Prostate gland (tissue), 2 donors: ENCODE measurements at regions not wholly inside any gene's neighbourhood (a gene's known extent, or its start where the extent isn't known, plus 50 kb on each side); places are given as distances from the start of the nearest gene placed in this dataset.
"Not testable (repeated sequence)": the region's sequence is repeated elsewhere in the genome, so short reads cannot be mapped to it uniquely, and the experiment has no call there.

ENCODE experiments used
- DNase-seq: peaks from one replicate; pipeline ENCODE4 v3.0.0-alpha.2; 2019; ENCODE audit warnings: low spot score
- H3K27ac ChIP-seq, 2 donors: fragments of 200-600 bp; sonication (generic); 2 replicates each; pipeline ENCODE4 v1.5.1; 2017 to 2019
- H3K27me3 ChIP-seq: fragments of 200-600 bp; sonication (generic); replicated peaks from 2 replicates; pipeline ENCODE4 v1.5.1; 2019; ENCODE audit not compliant: insufficient read depth
- H3K36me3 ChIP-seq, 2 donors: fragments of 200-600 bp; sonication (generic); 1 replicate in 1 of 2; 2 replicates in 1 of 2; pipeline versions ENCODE4 v1.5.1 to v1.8.1; 2017 to 2019
- H3K4me1 ChIP-seq: fragments of 200-600 bp; sonication (generic); replicated peaks from 2 replicates; pipeline ENCODE4 v1.5.1; 2019
- H3K4me3 ChIP-seq, 2 donors: fragments of 200-600 bp; sonication (generic); 2 replicates each; pipeline ENCODE4 v1.5.1; 2017 to 2019
- H3K9me3 ChIP-seq: fragments of 200-600 bp; sonication (generic); 2 replicates; pipeline ENCODE4 v1.5.1; 2017
- CTCF ChIP-seq, 4 experiments: fragments of 200-600 bp in 2 of 4; fragments of 450-650 bp in 2 of 4; sonication (generic) in 2 of 4; IDR thresholded peaks; 1 replicate in 3 of 4; 2 replicates in 1 of 4; pipeline ENCODE4 v1.5.1; 2016 to 2019; ENCODE audit warnings: antibody characterized with exemption in 4 of 4, mild to moderate bottlenecking in 2 of 4, moderate library complexity in 2 of 4
- POLR2A ChIP-seq: fragments of 450-650 bp; IDR thresholded peaks from one replicate; pipeline ENCODE4 v1.6.1; 2016; ENCODE audit warnings: antibody characterized with exemption, mild to moderate bottlenecking
- POLR2AphosphoS5 ChIP-seq: sonication (generic); formaldehyde crosslinking; IDR thresholded peaks from one replicate; pipeline ENCODE4 v1.6.1; 2017; ENCODE audit warnings: antibody characterized with exemption
- WGBS: methylation state at CpG from one replicate; pipeline ENCODE4 v1.1.5; 2018; 5-methylcytosine and 5-hydroxymethylcytosine counted together
- intact Hi-C: fragments of 100-400 bp; cut with DNase I; formaldehyde crosslinking; loops from one replicate; pipeline ENCODE4 v1.14.2; 2022

GRCh38 chrX:65971151-65971550 lies 68.7 kb downstream of the VSIG4 start:
- H3K27me3 ChIP-seq, result no peaks in the 10 kb centered on the region
- no peak for DNase-seq
- no peak overlapping the region for H3K4me3 ChIP-seq
- 0% methylated on average over 1 of the region's 16 CpGs for WGBS
- intact Hi-C loops, result no loop called here
- no peaks in the 10 kb centered on the region for H3K36me3 ChIP-seq
- no peaks in the 10 kb centered on the region for H3K9me3 ChIP-seq
- H3K4me1 ChIP-seq, result no peaks in the 10 kb centered on the region
- no peak for TF ChIP-seq POLR2A
- no peak for TF ChIP-seq POLR2AphosphoS5
- TF ChIP-seq CTCF (IDR thresholded peaks at IDR 0.05), result no peak
- H3K27ac ChIP-seq, result no peak overlapping the region

- H3K4me3 ChIP-seq, intact Hi-C loops, H3K27me3 ChIP-seq, H3K4me1 ChIP-seq, DNase-seq, H3K9me3 ChIP-seq, H3K27ac ChIP-seq, H3K36me3 ChIP-seq: not testable (repeated sequence)
- WGBS, result 91% methylated on average over 3 of the region's 3 CpGs
Measured at GRCh38 chrX:65967159-65967558, 72.7 kb downstream of the VSIG4 start.

GRCh38 chrX:65961714-65962113 lies 78.2 kb downstream of the VSIG4 start:
- 93% methylated on average over 2 of the region's 2 CpGs for WGBS
- intact Hi-C loops, result no loop called here
- no peaks in the 10 kb centered on the region for H3K4me1 ChIP-seq
- no peaks in the 10 kb centered on the region for H3K36me3 ChIP-seq
- no peak overlapping the region for H3K27ac ChIP-seq
- no peaks in the 10 kb centered on the region for H3K9me3 ChIP-seq
- no peak for DNase-seq
- no peaks in the 10 kb centered on the region for H3K27me3 ChIP-seq
- H3K4me3 ChIP-seq, result no peak overlapping the region
- TF ChIP-seq POLR2A (no peak), POLR2AphosphoS5 (no peak), CTCF (IDR thresholded peaks at IDR 0.05) (no peak)

DNA sequence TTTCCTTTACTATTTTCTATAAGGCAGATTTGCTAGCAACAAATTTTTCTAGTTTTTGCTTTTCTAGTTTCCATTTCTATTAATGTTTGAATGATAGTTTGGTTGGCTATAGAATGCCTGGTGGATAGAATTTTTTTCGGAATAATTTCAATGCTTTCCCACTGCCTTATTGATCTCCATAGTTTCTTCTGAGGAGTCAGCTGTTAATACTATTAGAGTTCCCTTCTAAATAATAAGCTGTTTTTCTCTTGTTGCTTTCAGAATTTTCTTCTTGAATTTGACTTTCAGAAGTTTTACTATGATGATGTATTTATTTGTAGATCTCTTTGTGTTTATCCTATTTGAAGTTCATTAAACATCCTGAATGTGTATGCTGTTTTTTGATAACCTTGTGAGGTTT lies 91.8 kb downstream of the VSIG4 start:
- WGBS, result 95% methylated on average over 1 of the region's 1 CpG
- Histone ChIP-seq H3K4me3 (no peak overlapping the region), H3K36me3 (no peaks in the 10 kb centered on the region), H3K9me3 (no peaks in the 10 kb centered on the region), H3K4me1 (no peaks in the 10 kb centered on the region), H3K27me3 (no peaks in the 10 kb centered on the region), H3K27ac (no peak overlapping the region)
- no peak for DNase-seq
- no peak for TF ChIP-seq POLR2AphosphoS5
- TF ChIP-seq CTCF (IDR thresholded peaks at IDR 0.05), result no peak
- TF ChIP-seq POLR2A, result no peak
- intact Hi-C loops, result no loop called here

GRCh38 chrX:65941775-65942174 lies 98.1 kb downstream of the VSIG4 start:
- 77% methylated on average over 1 of the region's 1 CpG for WGBS
- Histone ChIP-seq H3K9me3 (no peaks in the 10 kb centered on the region), H3K27ac (no peak overlapping the region), H3K4me1 (no peaks in the 10 kb centered on the region), H3K27me3 (no peaks in the 10 kb centered on the region), H3K4me3 (no peak overlapping the region), H3K36me3 (no peaks in the 10 kb centered on the region)
- no peak for TF ChIP-seq POLR2AphosphoS5
- no peak for TF ChIP-seq POLR2A
- TF ChIP-seq CTCF (IDR thresholded peaks at IDR 0.05), result no peak
- intact Hi-C loops, result no loop called here
- no peak for DNase-seq
